NT2/D1 (cell line): ENCODE measurements at regions not wholly inside any gene's neighbourhood (a gene's known extent, or its start where the extent isn't known, plus 50 kb on each side); places are given as distances from the start of the nearest gene placed in this dataset.

Experiments used
- YY1 ChIP-seq: IDR thresholded peaks from 2 replicates; pipeline ENCODE4 v1.6.1; 2011; ENCODE audit not compliant: insufficient read length, insufficient read depth
- ZNF274 ChIP-seq: IDR thresholded peaks from 2 replicates; pipeline ENCODE4 v1.6.1; 2011; ENCODE audit warnings: mild to moderate bottlenecking, low read depth, low read length

GRCh38 chr19:30235946-30236345 is 136.2 kb upstream of the ZNF536 start:
- no peak for TF ChIP-seq ZNF274
- TF ChIP-seq YY1 = no peak
